H9 (cell line): ENCODE measurements at regions not wholly inside any gene's neighbourhood (a gene's known extent, or its start where the extent isn't known, plus 50 kb on each side); places are given as distances from the start of the nearest gene placed in this dataset.

Experiments
- DNase-seq: peaks from one replicate; pipeline ENCODE4 v3.0.0-alpha.2; 2017
- H2AFZ ChIP-seq: one replicate; pipeline ENCODE4 v1.6.1; 2013; ENCODE audit warnings: mild to moderate bottlenecking, low read length, control low read depth, moderate library complexity
- H2AK5ac ChIP-seq: 2 replicates; pipeline ENCODE4 v1.6.1; 2013; ENCODE audit warnings: low read length, control low read depth, mixed read lengths; ENCODE audit not compliant: insufficient read length
- H2BK120ac ChIP-seq: one replicate; pipeline ENCODE4 v1.6.1; 2013; ENCODE audit warnings: low read depth, mild to moderate bottlenecking, low read length, control low read depth, inconsistent platforms; ENCODE audit not compliant: poor library complexity, severe bottlenecking
- H2BK12ac ChIP-seq: 2 replicates; pipeline ENCODE4 v1.6.1; 2013; ENCODE audit warnings: low read length, control low read depth, mixed read lengths, low read depth; ENCODE audit not compliant: insufficient read length
- H2BK15ac ChIP-seq: 2 replicates; pipeline ENCODE4 v1.6.1; 2013; ENCODE audit warnings: low read depth, low read length, control low read depth
- H2BK20ac ChIP-seq: one replicate; pipeline ENCODE4 v1.6.1; 2013; ENCODE audit warnings: low read depth, mild to moderate bottlenecking, low read length, control low read depth, inconsistent platforms; ENCODE audit not compliant: poor library complexity, severe bottlenecking
- H2BK5ac ChIP-seq: 2 replicates; pipeline ENCODE4 v1.6.1; 2013; ENCODE audit warnings: low read length, control low read depth, mixed read lengths; ENCODE audit not compliant: insufficient read length
- H3K14ac ChIP-seq: 2 replicates; pipeline ENCODE4 v1.6.1; 2013; ENCODE audit warnings: low read length, control low read depth; ENCODE audit not compliant: insufficient read depth
- H3K18ac ChIP-seq: 2 replicates; pipeline ENCODE4 v1.6.1; 2013; ENCODE audit warnings: low read depth, mild to moderate bottlenecking, mixed read lengths, low read length, control low read depth; ENCODE audit not compliant: insufficient read length
- H3K23ac ChIP-seq: 2 replicates; pipeline ENCODE4 v1.6.1; 2013; ENCODE audit warnings: low read length, control low read depth, mixed read lengths, low read depth; ENCODE audit not compliant: insufficient read length
- H3K23me2 ChIP-seq: 2 replicates; pipeline ENCODE4 v1.6.1; 2013; ENCODE audit warnings: low read depth, mild to moderate bottlenecking, mixed read lengths, low read length, control low read depth; ENCODE audit not compliant: insufficient read length, poor library complexity, severe bottlenecking
- H3K27ac ChIP-seq: 2 replicates; pipeline ENCODE4 v1.5.1; 2013; ENCODE audit warnings: low read length, control low read depth, mixed read lengths, low read depth; ENCODE audit not compliant: insufficient read length
- H3K27me3 ChIP-seq: 2 replicates; pipeline ENCODE4 v1.6.1; 2013; ENCODE audit warnings: low read length, control low read depth, inconsistent platforms; ENCODE audit not compliant: insufficient read depth
- H3K4ac ChIP-seq: 2 replicates; pipeline ENCODE4 v1.6.1; 2013; ENCODE audit warnings: low read depth, mild to moderate bottlenecking, control low read depth, inconsistent platforms, low read length, moderate library complexity
- H3K4me1 ChIP-seq: 2 replicates; pipeline ENCODE4 v1.6.1; 2013; ENCODE audit warnings: low read length, control low read depth, inconsistent platforms; ENCODE audit not compliant: insufficient read depth
- H3K4me2 ChIP-seq: 2 replicates; pipeline ENCODE4 v1.6.1; 2013; ENCODE audit warnings: low read length, control low read depth, mixed read lengths; ENCODE audit not compliant: insufficient read length, insufficient read depth
- H3K56ac ChIP-seq: 2 replicates; pipeline ENCODE4 v1.6.1; 2013; ENCODE audit warnings: low read depth, mild to moderate bottlenecking, mixed read lengths, low read length, control low read depth; ENCODE audit not compliant: insufficient read length
- H3K79me1 ChIP-seq: 2 replicates; pipeline ENCODE4 v1.6.1; 2013; ENCODE audit warnings: low read depth, mild to moderate bottlenecking, moderate library complexity, low read length, control low read depth, inconsistent platforms; ENCODE audit not compliant: insufficient read depth, poor library complexity, severe bottlenecking
- H3K79me2 ChIP-seq: 2 replicates; pipeline ENCODE4 v1.6.1; 2013; ENCODE audit warnings: low read length, control low read depth, inconsistent platforms; ENCODE audit not compliant: insufficient read depth
- H3K9ac ChIP-seq: 2 replicates; pipeline ENCODE4 v1.6.1; 2013; ENCODE audit warnings: low read length, control low read depth, mixed read lengths; ENCODE audit not compliant: insufficient read length; ENCODE audit errors: extremely low read depth
- H3K9me3 ChIP-seq: one replicate; pipeline ENCODE4 v1.6.1; 2013; ENCODE audit warnings: low read depth, low read length, inconsistent platforms; ENCODE audit not compliant: control insufficient read depth
- H3T11ph ChIP-seq: one replicate; pipeline ENCODE4 v1.6.1; 2013; ENCODE audit warnings: mild to moderate bottlenecking, low read length, control low read depth, inconsistent platforms
- H4K20me1 ChIP-seq: one replicate; pipeline ENCODE4 v1.6.1; 2013; ENCODE audit not compliant: control insufficient read depth, insufficient read length, insufficient read depth
- H4K5ac ChIP-seq: 2 replicates; pipeline ENCODE4 v1.6.1; 2013; ENCODE audit warnings: low read depth, mild to moderate bottlenecking, mixed read lengths, low read length, control low read depth; ENCODE audit not compliant: insufficient read length
- H4K8ac ChIP-seq: replicated peaks from 2 replicates; pipeline ENCODE4 v1.6.1; 2013; ENCODE audit warnings: low read length, control low read depth, mixed read lengths, low read depth; ENCODE audit not compliant: insufficient read length
- H4K91ac ChIP-seq: 2 replicates; pipeline ENCODE4 v1.6.1; 2013; ENCODE audit warnings: low read depth, mild to moderate bottlenecking, moderate library complexity, mixed read lengths, low read length, control low read depth; ENCODE audit not compliant: insufficient read length
- H3K27ac Mint-ChIP-seq, 3 experiments: 2 replicates in 2 of 3; 3 replicates in 1 of 3; pipeline ENCODE4 v1.8.0; 2020 to 2021; ENCODE audit warnings: mixed read lengths in 3 of 3, mild to moderate bottlenecking in 1 of 3, moderate library complexity in 1 of 3
- H3K27me3 Mint-ChIP-seq: 2 replicates; pipeline ENCODE4 v1.8.0; 2021; ENCODE audit warnings: low read depth, mild to moderate bottlenecking, moderate library complexity, mixed read lengths
- H3K36me3 Mint-ChIP-seq, 3 experiments: 2 replicates in 2 of 3; 3 replicates in 1 of 3; pipeline ENCODE4 v1.8.0; 2020 to 2021; ENCODE audit warnings: low read depth in 3 of 3, mixed read lengths in 3 of 3; ENCODE audit not compliant: insufficient read depth in 1 of 3
- H3K4me1 Mint-ChIP-seq, 2 experiments: 2 replicates each; pipeline ENCODE4 v1.8.0; 2020; ENCODE audit warnings: mixed read lengths in 2 of 2
- H3K4me3 Mint-ChIP-seq, 2 experiments: 2 replicates in 1 of 2; 3 replicates in 1 of 2; pipeline ENCODE4 v1.8.0; 2020 to 2021; ENCODE audit warnings: mild to moderate bottlenecking in 2 of 2, mixed read lengths in 2 of 2, moderate library complexity in 1 of 2
- H3K9me3 Mint-ChIP-seq, 2 experiments: 2 replicates in 1 of 2; 3 replicates in 1 of 2; pipeline ENCODE4 v1.8.0; 2020; ENCODE audit warnings: mild to moderate bottlenecking in 2 of 2, mixed read lengths in 2 of 2, moderate library complexity in 1 of 2
- WGBS: extraction: QIAGEN DNeasy Blood & Tissue Kit; methylation state at CpG from one replicate; pipeline ENCODE4 v1.1.7; 2013; ENCODE audit warnings: missing lambda C conversion rate, low lambda C conversion rate, mixed read lengths; ENCODE audit not compliant: insufficient read length; ENCODE audit errors: extremely low coverage; 5-methylcytosine and 5-hydroxymethylcytosine counted together
- TF ChIP-seq, protein P1 (sequence below): fragments of 200-600 bp; sonication (generic); conservative IDR thresholded peaks from 3 replicates; pipeline ENCODE4 v1.8.0; 2021; ENCODE audit warnings: antibody characterized with exemption, mild to moderate bottlenecking

- Histone ChIP-seq H2AFZ (no peak overlapping the region), H3K27me3 (no peaks in the 10 kb centered on the region), H2BK5ac (no peak overlapping the region), H2BK20ac (no peak overlapping the region), H4K20me1 (no peaks in the 10 kb centered on the region), H3K27ac (no peak overlapping the region), H3K4me1 (no peaks in the 10 kb centered on the region; the same call in 1 of the 2 replicates), H3K4me2 (no peak overlapping the region), H3K79me2 (no peaks in the 10 kb centered on the region), H3K4ac (no peak overlapping the region), H2BK120ac (no peak overlapping the region), H3T11ph (no peak overlapping the region), H2BK12ac (no peak overlapping the region), H2AK5ac (no peak overlapping the region), H3K56ac (no peak overlapping the region), H3K23me2 (no peaks in the 10 kb centered on the region), H2BK15ac (no peak overlapping the region), H3K9me3 (no peaks in the 10 kb centered on the region), H4K8ac (no peak overlapping the region), H3K14ac (no peak overlapping the region), H4K5ac (no peak overlapping the region), H3K23ac (no peak overlapping the region), H3K9ac (no peak overlapping the region), H3K18ac (no peak overlapping the region), H4K91ac (no peak overlapping the region), H3K79me1 (no peaks in the 10 kb centered on the region)
- Mint-ChIP-seq H3K27ac (no peak overlapping the region; a peak in 1 of 7 replicates), H3K27me3 (no peaks in the 10 kb centered on the region), H3K9me3 (no peaks in the 10 kb centered on the region), H3K4me1 (peaks cover 10 to 15% of the 10 kb centered on the region in 2 experiments), H3K36me3 (no peaks in the 10 kb centered on the region), H3K4me3 (no peak overlapping the region)
- DNase-seq = no peak
- TF ChIP-seq, protein P1, sequence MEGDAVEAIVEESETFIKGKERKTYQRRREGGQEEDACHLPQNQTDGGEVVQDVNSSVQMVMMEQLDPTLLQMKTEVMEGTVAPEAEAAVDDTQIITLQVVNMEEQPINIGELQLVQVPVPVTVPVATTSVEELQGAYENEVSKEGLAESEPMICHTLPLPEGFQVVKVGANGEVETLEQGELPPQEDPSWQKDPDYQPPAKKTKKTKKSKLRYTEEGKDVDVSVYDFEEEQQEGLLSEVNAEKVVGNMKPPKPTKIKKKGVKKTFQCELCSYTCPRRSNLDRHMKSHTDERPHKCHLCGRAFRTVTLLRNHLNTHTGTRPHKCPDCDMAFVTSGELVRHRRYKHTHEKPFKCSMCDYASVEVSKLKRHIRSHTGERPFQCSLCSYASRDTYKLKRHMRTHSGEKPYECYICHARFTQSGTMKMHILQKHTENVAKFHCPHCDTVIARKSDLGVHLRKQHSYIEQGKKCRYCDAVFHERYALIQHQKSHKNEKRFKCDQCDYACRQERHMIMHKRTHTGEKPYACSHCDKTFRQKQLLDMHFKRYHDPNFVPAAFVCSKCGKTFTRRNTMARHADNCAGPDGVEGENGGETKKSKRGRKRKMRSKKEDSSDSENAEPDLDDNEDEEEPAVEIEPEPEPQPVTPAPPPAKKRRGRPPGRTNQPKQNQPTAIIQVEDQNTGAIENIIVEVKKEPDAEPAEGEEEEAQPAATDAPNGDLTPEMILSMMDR = no peak
- WGBS = no CpG with 5 or more reads among the region's 5 CpGs
Measured at GRCh38 chr9:24041160-24041690, 215.2 kb upstream of the ELAVL2 start.
